ENCODE measurements at regions not wholly inside any gene's neighbourhood (a gene's known extent, or its start where the extent isn't known, plus 50 kb on each side); places are given as distances from the start of the nearest gene placed in this dataset.
"Not testable (repeated sequence)": the region's sequence is repeated elsewhere in the genome, so short reads cannot be mapped to it uniquely, and the experiment has no call there.

DNA sequence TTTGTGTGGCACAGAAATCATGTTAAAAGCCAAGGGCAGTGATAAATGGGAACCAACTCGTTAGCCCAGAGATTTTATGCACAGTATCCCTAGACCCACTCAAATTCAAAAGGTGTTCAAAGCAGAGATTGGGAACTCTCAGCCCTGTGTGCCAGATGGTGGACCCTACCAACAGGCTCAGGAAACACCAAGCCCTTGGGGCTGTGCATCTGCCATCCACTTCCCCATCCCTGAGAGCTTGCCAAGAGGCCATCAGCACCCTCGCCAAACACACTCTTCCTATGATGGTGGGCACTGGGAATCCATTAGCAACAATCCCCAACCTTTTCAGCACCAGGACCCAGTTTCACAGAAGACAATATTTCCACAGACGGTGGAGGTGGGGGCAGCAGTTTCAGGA, 194.2 kb upstream of the NFIA start:
- Mint-ChIP-seq H3K36me3 (ENCODE audit: low read depth) (no peaks in the 10 kb centered on the region), H3K27ac (no peak overlapping the region), H3K4me3 (no peak overlapping the region), H3K9me3 (no peaks in the 10 kb centered on the region), H3K4me1 (no peaks in the 10 kb centered on the region), H3K27me3 (peaks cover 21% of the 10 kb centered on the region)
- ATAC-seq (replicated peaks) = no peak

DNA sequence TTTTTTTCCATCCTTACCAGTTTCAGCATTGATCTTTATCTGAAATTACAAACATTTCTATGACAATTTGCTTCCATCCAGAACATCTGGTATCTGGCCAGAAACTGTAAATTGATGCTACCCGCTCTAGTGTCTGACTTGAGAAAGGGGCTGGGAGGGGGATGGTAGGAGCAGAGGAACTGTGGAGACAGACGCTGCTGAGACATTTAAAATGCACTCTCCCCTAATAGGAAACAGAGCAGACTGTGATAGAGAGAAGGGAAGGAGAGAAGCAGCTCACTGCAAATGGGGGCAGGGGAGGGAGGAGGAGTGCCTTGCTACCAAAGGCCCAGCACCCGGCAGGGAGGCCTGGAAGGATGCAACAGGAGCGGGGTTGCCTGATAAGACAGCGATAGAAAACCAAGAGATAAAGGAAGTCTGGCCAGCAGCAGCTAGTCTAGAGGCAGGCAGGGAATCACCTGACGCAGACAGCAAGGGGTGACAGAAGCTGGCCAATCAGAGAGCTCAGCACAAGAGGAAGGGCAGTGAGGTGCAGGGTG, 195.5 kb upstream of the NFIA start:
- no peaks in the 10 kb centered on the region for H3K4me1 Mint-ChIP-seq
- H3K9me3 Mint-ChIP-seq = no peaks in the 10 kb centered on the region
- no peak overlapping the region for H3K27ac Mint-ChIP-seq
- H3K36me3 Mint-ChIP-seq (ENCODE audit: low read depth) = no peaks in the 10 kb centered on the region
- no peak for ATAC-seq (replicated peaks)
- no peak overlapping the region for H3K4me3 Mint-ChIP-seq
- peaks cover 18% of the 10 kb centered on the region for H3K27me3 Mint-ChIP-seq

DNA sequence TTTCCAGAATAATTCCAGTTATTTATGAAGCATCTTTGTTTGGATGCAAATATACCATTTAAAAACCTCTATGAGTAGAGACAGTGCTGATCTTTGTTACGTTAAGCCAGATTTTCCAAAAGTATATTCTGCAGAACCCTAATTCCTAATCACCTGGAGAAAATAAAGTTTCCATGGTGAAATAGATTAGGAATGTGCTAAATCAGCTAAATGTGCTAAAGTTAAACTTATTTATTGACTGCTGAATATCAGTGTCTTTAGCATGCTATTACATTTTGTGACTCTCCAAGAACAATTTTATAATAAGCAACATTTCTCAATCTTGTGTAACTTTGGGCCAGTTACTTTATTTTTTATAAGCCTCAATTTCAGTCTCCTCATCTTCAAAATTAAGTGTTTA, 196.3 kb upstream of the NFIA start:
- Mint-ChIP-seq H3K9me3 (no peaks in the 10 kb centered on the region), H3K27me3 (peaks cover 19% of the 10 kb centered on the region), H3K4me3 (no peak overlapping the region), H3K27ac (no peak overlapping the region), H3K36me3 (ENCODE audit: low read depth) (no peaks in the 10 kb centered on the region), H3K4me1 (no peaks in the 10 kb centered on the region)
- ATAC-seq (replicated peaks) = no peak

DNA sequence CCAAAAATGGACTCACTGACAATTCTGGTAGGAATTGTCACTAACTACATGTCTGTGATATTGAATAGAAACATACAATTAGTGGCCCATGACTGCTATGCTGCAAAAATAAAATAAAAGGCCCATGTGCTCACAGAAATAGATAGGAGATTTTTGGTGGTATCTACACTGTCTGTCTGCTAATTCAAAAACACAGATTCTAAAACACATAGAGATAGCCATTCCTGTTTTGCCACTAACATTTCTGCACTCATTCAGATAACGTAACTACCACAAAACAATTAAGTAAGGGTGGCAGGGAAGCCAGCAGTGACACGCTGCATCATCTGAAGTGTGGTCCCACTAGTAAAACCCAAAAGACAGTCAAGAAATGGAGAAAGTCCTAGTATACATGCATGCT, 202.2 kb upstream of the NFIA start:
- Mint-ChIP-seq H3K27me3 (peaks cover 22% of the 10 kb centered on the region), H3K9me3 (no peaks in the 10 kb centered on the region), H3K4me3 (no peak overlapping the region), H3K27ac (no peak overlapping the region), H3K36me3 (ENCODE audit: low read depth) (no peaks in the 10 kb centered on the region), H3K4me1 (no peaks in the 10 kb centered on the region)
- no peak for ATAC-seq (replicated peaks)

DNA sequence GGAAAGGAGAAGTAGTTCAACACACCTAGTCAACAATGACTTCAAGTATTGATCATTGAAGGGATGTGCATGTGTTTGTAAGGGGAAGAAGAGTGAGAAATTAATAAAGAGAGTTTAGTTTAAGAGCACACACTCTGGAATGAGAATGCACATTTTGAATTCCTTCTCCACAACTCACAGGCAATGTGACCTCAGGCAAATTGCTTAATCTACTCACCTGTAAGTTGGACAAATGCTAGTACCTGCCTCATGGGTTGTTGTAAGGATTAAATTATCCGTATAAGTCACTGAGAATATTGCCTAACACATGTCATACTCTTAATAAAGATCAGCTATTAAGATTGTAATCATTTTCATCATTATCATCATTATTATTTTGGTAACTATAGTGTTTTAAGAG, 204.0 kb upstream of the NFIA start:
- H3K4me1 Mint-ChIP-seq = no peaks in the 10 kb centered on the region
- H3K4me3 Mint-ChIP-seq = no peak overlapping the region
- peaks cover 17% of the 10 kb centered on the region for H3K27me3 Mint-ChIP-seq
- no peaks in the 10 kb centered on the region for H3K9me3 Mint-ChIP-seq
- no peak overlapping the region for H3K27ac Mint-ChIP-seq
- H3K36me3 Mint-ChIP-seq (ENCODE audit: low read depth) = no peaks in the 10 kb centered on the region
- ATAC-seq (replicated peaks) = no peak

DNA sequence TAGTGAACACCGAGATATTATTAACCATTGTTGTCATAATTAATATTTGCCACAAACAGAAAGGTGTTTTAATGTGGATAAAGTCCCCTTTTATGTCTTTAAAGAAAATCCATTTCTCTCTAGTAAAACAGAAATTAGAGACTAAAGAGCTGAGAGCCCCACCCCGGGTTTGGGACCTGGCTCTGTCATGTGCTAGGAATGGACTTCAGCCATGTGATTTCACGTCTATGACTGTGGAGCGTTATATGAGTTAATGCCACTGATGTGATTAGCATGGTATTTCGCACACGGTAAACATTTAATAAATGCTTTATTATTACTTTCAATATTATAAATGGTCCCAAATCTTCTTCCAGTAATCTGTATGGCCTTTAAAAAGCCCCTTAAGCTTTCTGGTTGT, 205.0 kb upstream of the NFIA start:
- Mint-ChIP-seq H3K9me3 (no peaks in the 10 kb centered on the region), H3K4me1 (no peaks in the 10 kb centered on the region), H3K36me3 (ENCODE audit: low read depth) (no peaks in the 10 kb centered on the region), H3K27ac (no peak overlapping the region), H3K4me3 (no peak overlapping the region), H3K27me3 (peaks cover 17% of the 10 kb centered on the region)
- no peak for ATAC-seq (replicated peaks)

DNA sequence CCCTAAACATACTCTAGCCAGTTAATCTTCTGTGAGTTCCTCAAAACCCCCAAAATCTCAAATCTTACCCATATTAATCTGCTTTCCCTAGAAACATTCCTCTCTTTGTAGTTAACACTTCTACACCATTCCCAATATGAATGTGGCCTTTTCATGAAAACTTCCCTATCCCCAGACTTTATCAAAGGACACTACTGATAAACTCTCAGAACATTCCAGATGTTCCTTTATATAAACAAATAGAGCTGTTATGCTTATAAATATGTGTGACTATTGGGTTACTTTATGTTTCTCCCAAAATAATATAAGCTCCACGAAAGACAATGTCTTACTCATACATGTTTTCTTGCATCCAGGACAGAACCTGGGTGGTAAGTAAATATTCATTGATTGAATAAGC, 205.4 kb upstream of the NFIA start:
- Mint-ChIP-seq H3K27me3 (peaks cover 17% of the 10 kb centered on the region), H3K36me3 (ENCODE audit: low read depth) (no peaks in the 10 kb centered on the region), H3K4me3 (no peak overlapping the region), H3K4me1 (no peaks in the 10 kb centered on the region), H3K9me3 (no peaks in the 10 kb centered on the region), H3K27ac (no peak overlapping the region)
- ATAC-seq (replicated peaks) = no peak

DNA sequence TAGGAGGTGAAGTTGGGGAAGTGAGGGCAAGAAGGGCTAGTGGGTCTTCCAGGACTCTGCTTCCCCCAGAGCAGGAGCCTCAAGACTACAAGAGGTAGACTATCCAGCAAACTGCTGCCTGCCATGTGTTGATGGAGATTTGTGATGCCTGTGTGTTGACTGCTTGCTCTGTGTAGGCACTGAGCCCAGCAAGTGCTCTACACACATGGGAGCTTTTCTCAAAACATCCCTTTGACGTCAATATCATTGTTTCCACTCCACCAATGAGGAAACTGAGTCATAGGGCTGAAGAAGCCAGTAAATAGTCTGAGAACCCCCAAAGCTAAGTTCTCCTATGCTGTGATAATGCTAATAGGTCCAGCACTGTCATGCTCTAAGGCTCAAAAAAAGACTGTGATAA, 207.2 kb upstream of the NFIA start:
- H3K27me3 Mint-ChIP-seq = peaks cover 20% of the 10 kb centered on the region
- no peaks in the 10 kb centered on the region for H3K9me3 Mint-ChIP-seq
- no peaks in the 10 kb centered on the region for H3K36me3 Mint-ChIP-seq (ENCODE audit: low read depth)
- H3K27ac Mint-ChIP-seq = no peak overlapping the region
- H3K4me1 Mint-ChIP-seq = no peaks in the 10 kb centered on the region
- no peak overlapping the region for H3K4me3 Mint-ChIP-seq
- peak; percentile 62 for ATAC-seq (replicated peaks)

DNA sequence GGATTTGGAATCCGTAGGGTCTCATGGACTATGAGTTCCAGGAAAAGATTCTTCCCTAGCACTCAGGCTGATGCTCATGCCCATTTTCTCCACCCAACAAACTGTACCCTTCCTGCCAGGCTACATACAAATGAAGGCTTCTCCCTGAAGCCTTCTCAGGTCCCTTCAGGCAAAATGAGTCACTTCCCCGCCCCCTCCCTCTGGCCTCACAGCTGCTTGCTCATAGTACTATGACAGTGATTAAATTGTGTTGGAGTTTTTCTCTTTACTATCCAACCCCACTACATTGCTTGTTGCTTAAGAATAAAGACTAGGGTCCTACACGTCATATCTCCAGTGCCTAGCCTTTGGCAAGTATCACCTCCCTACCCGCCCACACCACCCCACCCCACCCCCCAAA, 207.6 kb upstream of the NFIA start:
- Mint-ChIP-seq H3K36me3 (ENCODE audit: low read depth) (no peaks in the 10 kb centered on the region), H3K9me3 (no peaks in the 10 kb centered on the region), H3K4me1 (no peaks in the 10 kb centered on the region), H3K27me3 (peaks cover 20% of the 10 kb centered on the region), H3K27ac (no peak overlapping the region), H3K4me3 (no peak overlapping the region)
- peak; percentile 79 for ATAC-seq (replicated peaks)

DNA sequence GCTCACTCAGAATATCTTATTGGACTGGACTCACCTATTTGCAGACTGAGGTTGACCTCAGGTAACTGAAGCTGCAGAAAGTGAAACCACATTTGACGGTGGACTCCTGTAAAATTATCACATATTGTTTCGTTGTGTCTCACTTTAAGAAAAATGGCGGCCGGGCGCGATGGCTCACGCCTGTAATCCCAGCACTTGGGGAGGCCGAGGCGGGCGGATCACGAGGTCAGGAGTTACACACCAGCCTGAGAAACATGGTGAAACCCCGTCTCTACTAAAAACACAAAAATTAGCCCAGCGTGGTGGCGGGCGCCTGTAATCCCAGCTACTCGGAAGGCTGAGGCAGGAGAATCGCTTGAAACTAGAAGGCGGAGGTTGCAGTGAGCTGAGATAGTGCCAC, 209.0 kb upstream of the NFIA start:
- not testable (repeated sequence) for ATAC-seq (replicated peaks); H3K9me3 Mint-ChIP-seq; H3K4me1 Mint-ChIP-seq; H3K4me3 Mint-ChIP-seq; H3K36me3 Mint-ChIP-seq (ENCODE audit: low read depth); H3K27ac Mint-ChIP-seq
- peaks cover 22% of the 10 kb centered on the region for H3K27me3 Mint-ChIP-seq

DNA sequence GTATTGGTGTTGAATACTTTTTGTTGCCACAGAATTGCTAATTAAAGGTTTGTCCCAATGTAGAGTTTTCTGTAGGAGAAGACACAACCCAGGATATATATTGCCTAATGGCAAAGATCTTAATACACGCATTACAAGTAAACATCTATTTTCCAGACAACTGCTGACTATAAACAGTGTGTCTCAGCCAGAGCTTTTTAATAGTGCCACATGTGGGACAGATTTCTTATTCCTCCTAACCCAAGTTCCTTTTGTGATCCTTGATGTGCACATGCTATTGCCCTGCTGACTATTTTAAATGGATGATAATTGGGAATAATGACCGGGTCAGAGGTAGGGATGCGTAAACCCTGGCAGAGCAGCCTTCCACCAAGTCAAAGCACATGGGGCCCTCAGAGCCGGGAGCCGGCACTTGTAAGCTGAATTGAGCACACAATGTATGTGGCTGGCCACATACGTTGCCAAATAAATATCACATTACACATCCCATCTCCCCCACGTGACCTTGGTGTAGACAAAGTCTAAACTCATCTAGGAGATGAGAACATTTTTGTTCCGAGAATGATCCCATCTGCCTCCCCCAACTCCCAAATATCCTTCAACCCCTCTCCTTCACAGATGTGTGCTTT, 209.8 kb upstream of the NFIA start:
- no peak for ATAC-seq (replicated peaks)
- Mint-ChIP-seq H3K4me1 (no peaks in the 10 kb centered on the region), H3K27me3 (peaks cover 20% of the 10 kb centered on the region), H3K9me3 (no peaks in the 10 kb centered on the region), H3K4me3 (no peak overlapping the region), H3K36me3 (ENCODE audit: low read depth) (no peaks in the 10 kb centered on the region), H3K27ac (no peak overlapping the region)

DNA sequence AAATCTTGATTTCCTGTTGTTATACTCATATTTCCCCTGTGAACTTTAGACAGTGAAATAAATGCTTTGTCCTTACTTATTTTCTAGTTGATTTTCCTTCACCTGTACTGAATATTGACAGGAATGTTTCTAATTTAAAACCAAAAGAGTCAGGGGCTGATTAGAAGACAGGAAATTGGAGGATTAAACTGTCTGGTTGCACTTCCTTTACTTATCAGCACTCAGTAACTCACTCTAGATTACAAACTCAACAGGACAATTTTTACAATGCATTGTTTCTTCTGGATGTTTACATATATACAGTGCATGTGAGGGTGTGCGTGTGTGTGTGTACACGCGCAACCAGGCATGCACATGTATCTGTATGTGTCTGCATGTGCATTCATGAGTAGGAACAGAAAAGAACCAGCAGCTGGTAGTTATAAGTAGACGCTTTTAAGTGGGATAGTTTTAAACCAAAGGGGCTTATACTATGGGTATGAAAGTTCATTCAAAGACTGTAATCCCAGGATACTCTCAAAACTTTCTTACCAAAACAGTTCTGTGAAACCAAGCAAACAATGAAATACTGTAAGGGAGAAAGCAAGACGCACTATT, 212.0 kb upstream of the NFIA start:
- H3K9me3 Mint-ChIP-seq = no peaks in the 10 kb centered on the region
- peaks cover 14% of the 10 kb centered on the region for H3K27me3 Mint-ChIP-seq
- no peaks in the 10 kb centered on the region for H3K36me3 Mint-ChIP-seq (ENCODE audit: low read depth)
- no peak for ATAC-seq (replicated peaks)
- no peak overlapping the region for H3K4me3 Mint-ChIP-seq
- H3K4me1 Mint-ChIP-seq = no peaks in the 10 kb centered on the region
- H3K27ac Mint-ChIP-seq = no peak overlapping the region

DNA sequence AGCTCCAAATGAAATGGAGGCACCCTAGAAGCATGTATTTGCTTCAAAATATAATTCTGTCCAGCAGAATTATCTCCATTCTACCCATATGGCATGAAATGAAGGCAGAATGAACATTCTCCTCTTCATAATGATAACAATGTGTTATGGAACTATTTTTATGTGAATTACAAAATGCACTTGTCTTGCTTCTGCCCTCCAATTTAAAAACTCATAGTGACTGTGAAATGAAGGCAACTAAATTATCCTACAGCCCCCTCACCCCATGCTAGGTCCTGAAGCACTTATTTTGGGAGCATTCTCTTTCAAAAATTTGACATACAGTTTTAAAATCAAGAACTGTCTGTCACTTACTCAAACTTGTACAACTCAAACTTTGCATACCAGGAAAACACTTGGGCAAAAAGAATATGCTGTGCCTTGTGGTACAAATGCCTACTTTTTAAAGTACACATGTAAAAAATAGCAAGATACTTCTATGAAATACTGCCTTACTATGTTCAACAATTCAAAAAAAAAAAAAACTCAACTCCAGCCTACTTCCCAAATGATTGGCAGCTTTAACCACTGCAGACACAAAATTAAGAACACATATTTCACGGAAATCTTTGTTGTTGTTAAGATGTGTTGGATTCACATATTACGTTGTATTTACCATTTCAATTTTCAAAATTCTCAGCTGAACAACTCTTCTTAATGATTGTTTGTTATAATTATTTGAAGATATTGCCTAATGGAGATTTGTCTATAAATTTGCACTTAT, 213.3 kb upstream of the NFIA start:
- peaks cover 14% of the 10 kb centered on the region for H3K27me3 Mint-ChIP-seq
- H3K36me3 Mint-ChIP-seq (ENCODE audit: low read depth) = no peaks in the 10 kb centered on the region
- no peaks in the 10 kb centered on the region for H3K9me3 Mint-ChIP-seq
- H3K27ac Mint-ChIP-seq = no peak overlapping the region
- no peak overlapping the region for H3K4me3 Mint-ChIP-seq
- ATAC-seq (replicated peaks) = no peak
- no peaks in the 10 kb centered on the region for H3K4me1 Mint-ChIP-seq

DNA sequence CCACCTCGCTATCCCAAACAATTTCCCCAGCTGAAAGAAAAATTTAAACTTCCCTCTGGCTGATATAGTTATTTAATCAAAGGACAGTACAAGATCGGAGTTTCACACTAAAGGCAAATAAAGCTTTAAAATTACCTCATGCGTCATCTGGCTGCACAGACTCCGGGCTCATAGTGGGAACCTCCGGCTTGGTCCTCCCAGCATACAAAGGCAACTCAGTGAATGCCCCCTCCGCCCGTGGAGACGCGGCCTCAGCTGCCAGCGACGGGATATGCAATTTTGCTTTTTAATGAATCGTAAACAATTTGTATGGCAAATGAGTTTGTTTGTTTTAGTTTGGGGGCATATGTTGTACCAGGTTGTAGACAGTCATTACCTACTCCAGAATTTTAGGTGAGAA, 214.6 kb upstream of the NFIA start:
- H3K4me1 Mint-ChIP-seq = no peaks in the 10 kb centered on the region
- no peak for ATAC-seq (replicated peaks)
- no peaks in the 10 kb centered on the region for H3K9me3 Mint-ChIP-seq
- no peak overlapping the region for H3K27ac Mint-ChIP-seq
- H3K36me3 Mint-ChIP-seq (ENCODE audit: low read depth) = no peaks in the 10 kb centered on the region
- H3K27me3 Mint-ChIP-seq = peaks cover 18% of the 10 kb centered on the region
- H3K4me3 Mint-ChIP-seq = no peak overlapping the region

DNA sequence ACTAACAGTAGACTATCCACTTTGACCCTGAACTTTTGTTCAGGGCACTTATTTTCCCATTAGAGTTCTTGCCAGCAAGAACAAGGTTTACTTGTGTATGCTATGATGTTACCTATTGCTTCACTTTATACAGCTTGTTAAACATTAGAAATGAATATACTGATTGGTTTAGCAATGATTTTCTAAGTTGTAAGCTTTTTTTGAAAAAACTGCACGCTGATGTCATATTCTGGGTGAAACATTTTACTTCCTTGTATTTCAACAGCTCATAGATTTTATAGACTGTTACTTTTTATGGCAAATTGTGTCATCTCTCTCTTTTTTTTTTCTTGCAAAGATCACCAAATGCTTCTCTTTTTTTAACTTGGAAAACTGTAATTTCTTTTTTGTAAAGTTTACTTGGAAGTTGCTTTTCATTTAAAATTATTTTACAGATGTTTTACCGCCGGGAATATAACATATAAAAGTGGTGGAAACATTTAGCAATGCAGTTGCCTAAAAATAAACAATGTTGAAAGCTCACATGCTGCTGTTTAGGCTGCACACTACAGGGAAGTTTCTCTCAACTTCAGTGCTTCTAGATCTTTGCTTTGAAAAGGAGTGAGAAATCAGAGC, 215.3 kb upstream of the NFIA start:
- H3K4me3 Mint-ChIP-seq = no peak overlapping the region
- no peak for ATAC-seq (replicated peaks)
- no peaks in the 10 kb centered on the region for H3K4me1 Mint-ChIP-seq
- H3K27me3 Mint-ChIP-seq = peaks cover 18% of the 10 kb centered on the region
- H3K9me3 Mint-ChIP-seq = no peaks in the 10 kb centered on the region
- no peak overlapping the region for H3K27ac Mint-ChIP-seq
- no peaks in the 10 kb centered on the region for H3K36me3 Mint-ChIP-seq (ENCODE audit: low read depth)
